Cardiac fibroblast (primary cell): ENCODE measurements at regions not wholly inside any gene's neighbourhood (a gene's known extent, or its start where the extent isn't known, plus 50 kb on each side); places are given as distances from the start of the nearest gene placed in this dataset.

ENCODE experiments used
- DNase-seq, 2 donors: peaks; one replicate each; pipeline versions ENCODE4 v3.0.0 to v3.0.0-alpha.2; 2010; ENCODE audit warnings: low read depth in 2 of 2
- H3K4me3 ChIP-seq, 2 donors: replicated peaks in 1 of 2; 1 replicate in 1 of 2; 2 replicates in 1 of 2; pipeline ENCODE4 v1.5.1; 2011; ENCODE audit warnings: low read depth in 2 of 2, low read length in 2 of 2, mild to moderate bottlenecking in 2 of 2, moderate library complexity in 1 of 2
- CTCF ChIP-seq: IDR thresholded peaks from one replicate; pipeline ENCODE4 v1.5.1; 2011; ENCODE audit warnings: low read depth, mild to moderate bottlenecking, low read length, inconsistent platforms

DNA sequence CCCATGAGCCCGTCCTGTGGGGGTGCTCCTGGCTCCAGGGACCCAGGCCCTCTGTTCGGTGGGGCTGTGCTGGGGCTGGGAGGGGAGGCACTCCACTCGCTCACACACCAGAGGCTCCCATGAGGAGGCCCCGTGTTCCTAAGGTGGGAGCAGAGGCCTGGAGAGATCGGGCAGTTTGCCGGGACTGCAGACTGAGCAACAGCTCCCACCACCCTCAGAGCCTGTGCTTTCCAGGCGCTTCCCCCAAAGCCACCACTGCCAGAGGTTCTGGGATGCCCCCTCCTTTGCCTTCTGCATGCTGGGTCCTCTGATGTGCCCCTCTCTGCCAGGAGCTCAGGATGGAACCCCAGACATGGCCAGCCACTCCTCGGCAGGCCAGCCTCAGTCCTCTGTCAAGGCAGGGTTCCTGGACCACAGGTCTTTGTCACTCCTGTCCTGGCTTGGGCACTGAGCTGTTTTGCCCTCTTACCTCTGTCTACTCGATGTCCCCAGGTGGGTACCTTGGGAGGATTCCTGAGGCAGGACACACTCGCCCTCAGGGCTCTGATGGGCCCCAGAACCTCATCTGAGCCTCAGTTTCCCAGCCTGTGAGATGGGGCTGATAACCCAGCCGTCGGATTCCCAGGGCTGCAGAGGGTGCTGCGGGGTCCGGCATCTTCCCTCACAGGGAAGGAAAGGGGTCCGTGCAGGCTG is 80.8 kb downstream of the TSPAN17 start:
- no peak for DNase-seq
- H3K4me3 ChIP-seq, result no peak overlapping the region
- no peak for TF ChIP-seq CTCF

- no peak for TF ChIP-seq CTCF
- DNase-seq, result no peak
- no peak overlapping the region for H3K4me3 ChIP-seq
Measured at GRCh38 chr5:176728831-176729251, 81.5 kb upstream of the UNC5A start.

DNA sequence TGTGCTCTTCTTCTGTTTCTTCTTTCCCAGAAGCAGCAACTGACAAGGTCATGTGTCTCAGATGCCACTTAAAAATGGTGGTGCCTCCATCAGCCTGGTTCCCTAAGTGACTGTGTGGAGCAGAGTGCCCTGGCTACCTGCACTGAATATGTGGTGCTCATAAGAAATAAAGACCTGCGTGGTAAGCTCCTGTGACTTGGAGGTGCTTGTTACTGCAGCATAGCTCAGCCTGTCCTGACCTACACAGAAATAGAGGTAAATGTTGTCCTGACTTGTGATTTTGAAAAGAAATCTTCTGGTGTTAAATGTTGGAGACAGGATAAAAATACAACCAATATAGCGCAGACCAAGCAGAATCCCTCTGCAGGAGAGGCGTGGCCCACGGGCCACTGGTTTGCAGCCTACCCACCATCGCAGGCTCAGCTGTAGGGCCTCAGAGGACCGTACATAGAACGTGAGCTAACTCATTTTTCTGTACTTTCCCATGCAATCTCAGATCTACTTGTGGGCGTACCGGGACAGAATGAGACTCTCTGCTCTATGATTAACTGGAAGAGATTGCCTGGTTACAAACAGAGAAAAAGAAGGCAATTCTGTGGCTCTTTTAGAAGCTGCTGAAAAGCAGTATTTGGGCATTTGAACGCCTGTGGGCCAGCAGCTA is 79.4 kb upstream of the UNC5A start:
- no peak for TF ChIP-seq CTCF
- no peak overlapping the region for H3K4me3 ChIP-seq
- DNase-seq, result no peak

- no peak for DNase-seq
- no peak overlapping the region for H3K4me3 ChIP-seq
- no peak for TF ChIP-seq CTCF
Measured at GRCh38 chr5:176731506-176732160, 78.7 kb upstream of the UNC5A start.

DNA sequence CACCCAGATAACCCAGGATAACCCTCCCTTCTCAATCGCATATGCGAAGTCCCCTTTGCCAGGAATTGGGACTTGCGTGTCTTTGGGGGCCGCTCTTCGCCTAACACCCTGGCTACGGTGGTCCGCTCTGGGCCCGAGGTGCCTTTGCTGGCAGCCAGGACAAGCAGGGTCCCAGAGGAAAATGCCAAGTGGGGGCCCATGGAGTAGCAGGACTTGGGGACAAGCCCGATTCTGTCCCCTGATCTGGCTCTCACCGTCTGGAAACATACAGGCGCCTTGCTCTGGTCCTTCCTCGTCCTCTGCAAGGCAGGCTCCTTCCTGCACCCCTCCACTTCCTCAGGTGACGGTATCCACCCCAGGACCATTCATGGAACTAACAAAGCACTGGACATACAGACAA is 78.1 kb upstream of the UNC5A start:
- H3K4me3 ChIP-seq, result no peak overlapping the region
- no peak for DNase-seq
- TF ChIP-seq CTCF, result no peak

- no peak for DNase-seq
- H3K4me3 ChIP-seq, result no peak overlapping the region
- TF ChIP-seq CTCF, result no peak
Measured at GRCh38 chr5:176732736-176733405, 77.5 kb upstream of the UNC5A start.
